ENCODE measurements at regions not wholly inside any gene's neighbourhood (a gene's known extent, or its start where the extent isn't known, plus 50 kb on each side); places are given as distances from the start of the nearest gene placed in this dataset.
A peak's percentile ranks its signal among the peaks of the same experiment; 100 is the strongest.

DNA sequence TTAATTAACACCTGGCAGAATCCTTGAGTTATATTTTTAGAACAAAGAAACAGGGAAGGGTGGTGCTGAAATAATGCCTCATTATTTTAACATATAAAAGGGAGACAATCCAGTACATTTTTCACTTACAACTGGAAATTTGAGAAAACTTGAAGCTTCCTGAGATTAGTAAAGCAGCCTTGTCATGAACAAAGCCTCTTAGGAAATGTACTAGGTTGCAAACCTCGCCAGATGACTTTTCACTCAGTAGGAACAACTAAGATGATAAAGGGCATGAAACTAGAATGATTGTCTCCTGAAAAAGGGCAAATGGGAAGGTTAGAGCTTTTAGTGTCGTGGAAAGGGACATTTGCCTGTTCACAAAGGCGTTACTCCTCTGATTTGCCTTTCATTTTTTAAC is 289.6 kb downstream of the ETS1 start:
- no peak for DNase-seq

DNA sequence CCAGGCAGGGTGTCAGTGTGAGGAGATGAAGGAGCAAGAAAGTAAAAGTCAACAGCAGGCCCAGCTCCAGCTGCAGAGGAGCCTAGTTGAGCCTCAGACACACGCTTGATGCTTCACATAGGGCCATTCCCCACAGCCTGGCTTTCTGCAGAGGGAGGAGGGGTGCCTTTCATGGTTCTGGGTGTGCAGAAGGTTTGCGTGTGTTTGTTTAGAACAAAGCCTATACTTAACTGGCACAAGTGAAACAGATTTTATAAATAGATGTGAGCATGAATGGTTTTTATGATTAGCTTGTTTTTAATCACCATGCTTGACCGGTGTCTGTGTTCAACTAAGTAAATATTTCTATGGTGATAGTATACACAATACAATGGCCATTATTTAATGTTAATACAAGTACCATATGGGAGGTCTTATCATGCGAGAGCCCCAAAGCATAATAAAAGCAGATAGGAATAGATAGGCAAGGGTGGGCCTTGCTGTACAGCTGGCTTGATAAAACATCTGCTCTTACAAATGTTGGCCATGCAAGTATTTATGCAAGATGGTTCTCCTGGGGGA is 290.2 kb downstream of the ETS1 start:
- DNase-seq, result no peak

DNA sequence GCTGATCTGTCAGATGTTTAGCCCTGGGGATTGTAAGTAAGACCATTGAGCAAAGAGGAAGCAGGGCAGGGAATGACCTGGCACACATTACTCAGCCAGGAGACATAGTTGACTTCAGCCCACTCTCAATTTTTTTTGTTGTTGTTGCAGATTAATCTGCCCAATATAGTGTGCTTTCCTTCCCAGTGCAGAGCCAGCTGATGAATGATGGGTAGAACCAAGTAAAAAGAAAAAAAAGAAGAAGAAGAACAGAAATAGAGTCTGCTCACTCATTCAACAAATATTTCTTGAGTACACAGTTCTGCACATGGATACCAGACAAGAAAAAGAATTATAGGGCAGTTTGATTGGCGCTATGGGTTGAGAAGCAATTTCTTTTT is 292.7 kb downstream of the ETS1 start:
- DNase-seq, result no peak

DNA sequence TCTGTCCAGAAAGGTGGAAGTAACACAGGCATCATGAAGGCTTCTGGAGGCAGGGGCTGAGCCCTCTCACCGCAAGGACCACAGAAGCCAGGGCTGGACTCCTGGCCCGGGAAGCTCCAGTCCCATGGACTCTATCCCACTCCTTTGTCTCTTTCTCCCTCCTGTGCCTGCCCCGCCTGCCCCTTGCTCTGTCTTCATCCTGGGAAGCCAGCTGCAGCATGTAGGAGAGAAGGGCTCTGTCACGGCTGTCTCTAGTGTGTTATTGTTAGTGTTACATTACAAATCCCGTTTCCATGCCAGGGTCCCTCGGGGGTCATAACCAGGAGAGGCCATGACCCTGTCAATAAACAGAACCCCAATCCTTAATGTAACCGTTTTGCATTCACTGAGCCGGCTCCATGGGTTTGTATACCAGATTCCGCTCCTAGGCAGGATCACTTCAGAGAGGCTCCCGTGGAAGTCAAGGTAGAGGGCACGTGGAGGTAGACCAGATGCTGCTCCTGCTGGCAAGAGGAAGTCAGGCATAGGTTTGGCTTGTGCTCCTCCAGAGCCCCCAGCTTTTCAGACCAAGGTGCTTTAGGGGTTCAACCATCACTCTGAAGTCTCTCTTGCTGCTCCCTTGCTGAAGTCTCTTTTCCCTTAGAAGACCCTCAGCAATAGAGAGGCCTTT is 293.2 kb downstream of the ETS1 start:
- DNase-seq, result no peak

DNA sequence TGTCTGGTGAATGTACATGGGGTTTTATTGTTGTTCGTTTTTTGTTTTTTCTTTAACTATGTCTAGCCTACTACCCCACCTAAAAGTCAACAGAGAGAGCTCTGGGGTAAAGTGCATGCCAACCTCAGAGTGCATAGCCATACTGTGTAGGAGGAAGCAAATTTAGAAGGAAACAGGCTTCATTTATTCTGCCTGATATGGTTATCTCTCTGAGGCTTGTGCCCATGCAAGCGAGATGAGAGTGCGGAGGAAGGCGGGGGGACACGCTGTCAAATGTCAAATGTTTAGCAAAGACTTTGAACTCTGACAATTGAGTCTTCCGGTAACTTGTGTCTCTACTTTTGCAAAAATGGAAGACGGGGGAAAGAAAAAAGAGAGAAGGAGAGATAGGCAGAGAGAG is 295.5 kb downstream of the ETS1 start:
- no peak for DNase-seq

DNA sequence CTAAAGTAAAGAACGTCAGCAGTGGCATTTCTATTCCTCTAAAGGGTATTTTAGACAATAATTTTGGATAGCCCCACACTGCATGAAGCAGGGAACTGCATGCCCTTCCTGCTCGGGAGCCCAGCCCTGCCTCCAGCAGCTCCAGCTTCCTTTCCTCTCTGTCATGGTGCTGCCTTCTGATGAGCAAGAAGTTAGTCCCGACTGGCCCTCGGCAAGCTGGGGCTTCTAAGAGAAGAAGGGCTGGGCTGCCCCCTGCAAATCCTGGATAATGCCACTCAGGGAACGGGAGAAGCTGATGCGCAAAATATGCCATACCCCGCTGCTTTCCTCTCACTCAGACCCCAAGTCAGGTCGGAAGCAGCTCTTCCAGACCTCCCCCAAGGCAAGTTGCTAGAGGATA is 296.4 kb downstream of the ETS1 start:
- DNase-seq, result no peak

DNA sequence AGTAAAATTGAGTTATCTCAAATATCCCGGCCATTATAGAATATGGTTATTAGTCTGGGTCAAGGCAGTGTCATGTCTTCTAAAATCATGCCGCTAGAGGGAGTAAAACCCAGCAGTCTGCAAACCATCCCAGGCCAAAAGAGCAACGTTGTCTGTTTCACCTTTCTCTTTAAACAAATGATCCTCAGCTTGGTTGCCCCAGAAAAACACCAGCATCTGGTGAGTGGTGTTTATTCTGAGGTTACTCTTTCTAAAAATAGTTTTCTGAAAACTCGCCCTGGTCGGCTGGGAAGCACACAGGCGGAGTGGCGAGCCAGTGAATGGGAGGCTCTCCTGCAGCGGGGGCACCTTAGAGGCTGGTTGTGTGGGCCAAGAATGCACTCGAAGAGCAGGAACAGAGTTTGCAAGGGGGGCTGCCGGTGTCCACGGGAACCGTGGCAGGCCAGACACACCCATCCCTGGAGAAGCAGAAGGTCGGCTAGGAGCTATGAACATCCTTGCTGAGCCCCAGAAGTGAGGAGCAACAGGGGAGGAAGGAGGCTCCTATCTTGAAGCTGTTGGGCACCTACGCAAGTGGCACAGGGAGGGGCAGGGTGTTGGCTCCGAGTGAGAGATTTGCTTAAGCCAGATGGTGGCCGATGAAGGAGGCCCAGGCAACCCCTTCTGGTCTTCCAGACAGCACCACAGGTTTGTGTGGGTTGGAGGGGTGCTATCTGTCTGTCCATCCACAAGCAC is 297.1 kb downstream of the ETS1 start:
- DNase-seq, result peak; percentile 47

DNA sequence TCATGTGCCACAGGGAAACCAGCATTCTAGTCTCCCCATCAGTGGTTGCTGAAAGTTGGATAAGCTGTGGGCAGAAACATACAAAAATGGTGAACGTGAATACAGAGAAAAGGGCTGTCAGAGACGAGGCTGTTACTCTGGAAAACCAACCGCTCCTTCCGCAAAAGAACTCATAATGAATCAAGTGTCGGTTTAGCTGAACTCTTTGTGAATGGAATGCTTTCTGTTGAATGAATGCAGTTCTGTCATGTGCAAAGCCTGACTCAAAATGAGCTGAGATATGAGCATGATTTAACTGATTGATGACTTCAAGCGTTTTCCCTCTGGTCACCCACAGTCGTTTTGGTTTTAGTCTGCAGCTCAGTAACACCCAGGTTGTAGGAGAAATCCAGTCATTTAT is 298.3 kb downstream of the ETS1 start:
- DNase-seq, result no peak

DNA sequence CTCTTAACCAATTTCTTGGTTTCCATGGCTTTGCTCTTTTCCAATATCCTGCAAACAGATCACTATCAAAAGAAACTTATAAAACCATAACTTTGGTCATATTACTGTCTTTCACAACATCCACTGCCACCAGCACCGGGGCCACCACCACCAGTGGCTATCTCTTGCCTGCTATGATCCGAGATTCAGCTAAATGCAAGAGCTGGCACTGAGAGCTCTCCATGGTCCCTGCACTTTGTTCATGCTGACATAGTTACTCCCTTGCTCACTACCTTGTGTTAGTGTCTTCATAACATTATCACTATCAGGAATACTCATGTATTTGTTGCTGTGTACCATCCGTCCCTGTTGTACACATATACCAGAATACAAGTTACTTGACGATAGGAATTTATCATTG is 299.0 kb downstream of the ETS1 start:
- DNase-seq, result no peak

DNA sequence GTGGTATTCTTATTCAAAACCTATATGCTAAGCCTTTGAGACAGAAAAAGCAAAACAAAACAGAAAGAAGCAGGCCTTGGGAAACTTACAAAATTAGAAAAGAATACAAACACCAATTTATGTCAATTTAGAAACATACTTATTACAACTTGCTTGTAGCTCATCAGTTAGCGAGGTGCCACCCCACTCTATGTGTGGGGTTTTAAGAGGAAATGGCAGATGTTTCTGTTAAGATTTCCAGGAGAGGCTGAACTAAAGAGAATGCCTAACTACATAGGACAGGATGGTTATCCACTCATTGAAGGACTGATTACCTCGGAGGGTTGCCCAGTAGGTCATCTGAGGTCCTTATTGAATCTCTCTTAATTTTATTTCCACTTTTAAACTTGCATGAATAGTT is 302.0 kb downstream of the ETS1 start:
- DNase-seq, result no peak

DNA sequence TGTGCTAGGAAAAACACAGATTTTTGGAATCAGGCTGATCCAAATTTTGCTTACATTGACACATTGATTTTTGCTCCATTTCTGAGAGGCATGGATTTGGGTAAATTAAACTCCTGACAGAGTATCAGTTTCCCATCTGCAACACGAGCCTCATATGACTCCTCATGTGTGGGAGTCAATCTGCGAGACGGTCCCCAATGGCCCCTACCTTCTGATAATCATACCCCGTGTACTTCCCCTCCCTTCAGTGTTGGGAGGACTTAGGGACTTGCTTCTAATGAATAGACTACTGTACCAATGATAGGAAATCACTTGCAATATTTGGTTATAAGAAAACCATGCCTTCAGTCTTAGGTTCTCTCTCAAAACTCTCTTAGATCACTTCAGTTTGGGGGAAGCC is 302.7 kb downstream of the ETS1 start:
- no peak for DNase-seq

DNA sequence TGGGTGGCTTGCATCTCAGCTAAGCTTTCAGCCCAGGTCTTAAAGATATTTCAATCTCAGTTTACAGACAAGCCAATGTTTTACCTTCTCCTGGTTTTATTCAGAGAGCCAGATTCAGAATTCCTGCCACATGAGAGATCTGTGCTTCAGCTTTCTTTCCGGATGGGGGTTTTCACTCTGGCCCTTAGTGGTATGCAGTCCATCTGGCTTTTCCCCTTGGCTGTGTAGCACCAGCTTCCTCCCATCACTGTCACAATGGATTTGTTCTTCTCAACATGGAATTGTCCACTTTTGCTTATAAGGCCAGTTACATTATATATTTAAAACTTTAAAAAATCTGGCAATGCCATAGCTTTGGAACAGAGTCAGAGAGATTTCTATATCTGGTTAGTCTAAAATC is 303.9 kb downstream of the ETS1 start:
- DNase-seq, result no peak

DNA sequence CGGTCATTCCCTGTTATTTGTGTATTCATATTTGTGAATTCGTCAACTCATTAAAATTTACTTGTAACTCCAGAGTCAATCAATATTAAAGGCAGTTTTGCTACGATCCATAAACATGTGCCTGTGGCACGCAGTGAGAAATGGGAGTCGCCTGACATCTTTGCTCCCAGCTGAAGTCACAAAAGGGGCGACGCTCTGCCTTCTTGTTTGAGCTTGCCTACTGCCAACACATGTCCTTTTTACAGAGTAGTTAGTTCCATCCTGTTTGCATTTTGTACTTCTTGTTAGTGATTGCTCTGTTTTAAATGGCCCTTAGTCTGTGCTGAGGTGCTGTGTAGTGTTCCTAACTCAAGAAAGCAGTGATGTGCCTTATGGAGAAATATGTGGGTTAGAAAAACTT is 305.3 kb downstream of the ETS1 start:
- DNase-seq, result no peak

DNA sequence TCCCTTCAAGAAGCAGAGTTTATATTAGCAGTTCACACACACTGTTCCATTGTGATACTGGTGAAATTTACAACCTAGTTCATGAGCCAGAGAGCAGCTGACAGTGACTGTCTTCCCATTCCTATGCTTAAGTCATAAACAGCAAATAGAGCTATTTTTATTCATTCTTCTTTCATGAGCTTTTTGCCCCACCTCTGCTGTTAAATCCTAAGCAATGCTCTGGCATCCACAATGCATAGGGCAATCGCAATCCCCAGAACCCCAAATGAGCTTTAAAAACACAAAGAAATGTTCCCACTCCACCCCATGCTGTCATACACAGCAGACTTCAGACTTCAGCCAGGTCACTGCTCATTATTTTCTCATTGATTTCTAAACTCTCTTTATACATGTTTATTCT is 307.5 kb downstream of the ETS1 start:
- no peak for DNase-seq

DNA sequence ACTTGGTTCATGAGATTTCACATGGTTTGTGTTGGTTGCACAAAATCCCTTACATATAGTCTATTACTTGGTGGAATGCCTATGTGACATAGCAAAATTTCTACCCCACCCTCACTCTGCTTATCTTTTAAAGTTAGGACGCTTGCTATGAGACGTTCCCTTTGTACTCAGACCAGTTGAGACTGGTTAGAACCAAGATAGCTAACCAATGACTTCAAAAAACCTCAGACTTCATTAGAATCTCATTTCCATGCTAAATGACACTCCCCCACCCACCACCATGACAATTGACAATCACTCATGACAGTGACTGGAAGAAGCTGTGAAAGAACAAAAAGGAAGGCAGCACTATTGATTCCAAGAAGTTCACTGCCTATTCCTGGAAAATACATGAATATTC is 313.6 kb downstream of the ETS1 start:
- DNase-seq, result no peak

DNA sequence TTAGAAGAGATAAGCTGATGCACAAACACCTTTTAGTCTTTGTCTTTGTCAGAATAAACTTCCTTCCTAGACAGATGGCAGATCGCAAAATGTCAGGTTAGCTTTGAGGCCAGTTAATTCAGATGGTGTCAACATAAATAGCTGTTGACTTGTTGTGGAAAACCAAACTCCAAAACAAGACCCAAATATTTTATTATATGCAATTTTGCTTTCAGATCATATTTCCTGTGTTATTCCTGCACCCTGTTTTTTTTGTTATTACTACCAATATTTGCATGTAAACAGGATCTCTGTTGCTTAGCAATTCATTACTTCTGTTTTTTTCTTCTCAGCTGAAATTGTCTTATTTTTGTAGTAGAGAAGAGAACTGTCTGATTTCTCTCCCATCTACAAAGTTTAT is 316.0 kb downstream of the ETS1 start:
- no peak for DNase-seq

DNA sequence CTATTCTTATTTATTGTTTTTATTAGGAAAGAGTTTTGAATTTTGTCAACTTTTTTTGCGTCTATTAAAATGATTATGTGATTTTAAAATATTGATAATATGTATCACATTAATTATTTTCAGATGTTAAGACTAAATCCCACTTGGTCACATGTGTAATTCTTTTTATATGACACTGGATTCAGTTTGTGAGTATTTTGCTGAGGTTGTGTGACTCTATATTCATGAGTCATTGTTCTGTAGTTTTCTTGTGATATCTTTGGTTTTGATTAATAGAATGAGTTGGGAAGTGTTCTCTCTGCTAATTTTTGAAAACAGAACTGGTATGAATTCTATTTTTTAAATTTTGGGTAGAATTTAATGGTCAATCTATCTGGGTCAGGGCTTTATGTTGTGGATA is 317.9 kb downstream of the ETS1 start:
- DNase-seq, result no peak

DNA sequence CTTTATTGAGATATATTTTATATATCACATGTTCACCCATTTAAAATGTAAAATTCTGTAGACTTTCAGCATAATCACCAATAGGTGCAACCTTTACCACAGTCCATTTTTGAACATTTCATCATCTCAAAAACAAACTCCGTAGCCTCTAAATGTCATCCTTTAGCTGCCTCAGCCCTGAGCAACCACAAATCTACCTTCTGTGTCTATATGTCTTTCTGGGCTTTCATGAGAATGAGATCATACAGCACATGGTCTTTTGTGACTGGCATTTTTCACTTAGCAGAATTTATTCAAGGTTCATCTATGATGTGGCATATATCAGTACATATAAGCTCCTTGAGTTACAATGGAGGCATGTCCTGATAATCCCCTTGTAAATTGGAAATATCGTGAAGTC is 320.5 kb downstream of the ETS1 start:
- no peak for DNase-seq

DNA sequence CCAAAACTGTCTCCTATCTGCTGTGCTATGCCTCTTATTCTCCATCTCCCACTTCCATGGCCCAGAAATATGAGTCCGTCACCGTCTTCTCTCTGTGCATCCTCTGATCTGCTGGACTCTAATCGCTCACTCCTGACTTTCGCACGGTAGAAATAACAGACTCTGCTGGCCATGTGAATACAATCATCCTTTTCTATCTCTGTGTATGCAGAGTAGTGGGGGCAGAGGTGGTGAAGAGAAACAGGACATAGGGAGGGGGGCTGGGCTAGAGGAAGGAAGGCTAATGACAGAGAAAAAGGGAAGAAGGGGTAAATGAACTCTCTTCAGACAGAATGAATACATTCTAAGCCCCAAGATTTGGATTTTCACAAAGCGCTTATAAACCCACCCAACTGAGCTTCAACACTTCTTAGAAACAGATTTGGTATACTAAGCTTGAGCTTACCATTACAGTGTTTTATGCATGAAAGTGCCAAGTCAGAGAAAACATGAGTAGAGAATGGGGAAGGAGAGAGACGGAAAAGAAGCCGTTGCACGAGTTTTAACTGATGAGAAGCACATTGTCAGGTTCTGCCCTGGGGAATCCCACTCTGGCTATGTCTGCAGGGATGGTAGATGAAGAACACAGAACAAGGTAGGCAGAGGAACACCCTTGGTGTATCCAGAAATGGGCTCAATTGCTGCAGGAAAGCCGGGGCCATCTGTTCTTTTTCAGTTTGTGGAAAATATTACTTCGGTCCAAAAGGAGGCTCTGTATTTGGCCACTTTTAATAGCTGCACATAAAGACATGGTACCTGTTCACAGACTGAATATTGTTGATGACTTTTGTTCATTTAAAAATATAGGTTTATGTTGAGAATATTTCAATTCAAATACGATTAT is 324.7 kb downstream of the ETS1 start:
- DNase-seq, result no peak

DNA sequence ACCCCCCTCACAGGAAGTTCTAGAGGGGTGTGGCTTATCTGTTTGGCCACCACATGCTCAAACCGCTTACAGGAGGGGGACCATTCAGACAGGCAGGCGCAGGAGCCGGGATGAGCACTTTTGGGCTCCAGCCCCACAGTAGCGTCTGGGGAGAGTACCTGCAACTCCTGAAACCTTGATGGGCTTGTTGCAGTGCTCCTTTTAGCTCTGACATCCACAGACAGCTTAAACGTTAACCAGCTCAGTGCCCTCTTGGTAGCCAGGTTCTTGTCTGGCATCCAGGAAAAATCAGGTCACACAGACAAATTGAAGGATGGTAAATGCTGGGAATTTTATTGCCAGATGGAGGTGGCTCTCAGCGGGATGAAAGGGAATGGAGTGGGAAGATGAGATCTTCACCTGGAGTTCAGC is 326.3 kb downstream of the ETS1 start:
- DNase-seq, result no peak

DNA sequence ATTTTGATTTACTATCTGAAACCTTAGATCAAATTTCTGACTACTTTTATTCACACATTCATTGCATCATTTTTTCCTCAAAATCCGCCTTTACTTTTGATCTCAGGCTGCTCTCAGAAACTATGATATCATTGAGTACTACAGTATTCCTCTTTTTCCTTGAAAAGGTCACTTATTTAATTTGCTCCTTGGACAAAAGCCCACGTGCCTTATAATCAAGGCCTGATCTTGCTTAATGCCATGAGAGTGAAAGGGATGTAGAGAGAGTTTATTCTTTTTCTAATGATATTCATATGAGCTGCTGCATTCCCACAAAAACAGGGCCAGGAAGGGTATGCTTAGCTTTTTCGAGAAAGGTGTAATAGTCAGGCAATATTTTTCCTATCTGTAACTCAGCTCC is 327.0 kb downstream of the ETS1 start:
- DNase-seq, result no peak

DNA sequence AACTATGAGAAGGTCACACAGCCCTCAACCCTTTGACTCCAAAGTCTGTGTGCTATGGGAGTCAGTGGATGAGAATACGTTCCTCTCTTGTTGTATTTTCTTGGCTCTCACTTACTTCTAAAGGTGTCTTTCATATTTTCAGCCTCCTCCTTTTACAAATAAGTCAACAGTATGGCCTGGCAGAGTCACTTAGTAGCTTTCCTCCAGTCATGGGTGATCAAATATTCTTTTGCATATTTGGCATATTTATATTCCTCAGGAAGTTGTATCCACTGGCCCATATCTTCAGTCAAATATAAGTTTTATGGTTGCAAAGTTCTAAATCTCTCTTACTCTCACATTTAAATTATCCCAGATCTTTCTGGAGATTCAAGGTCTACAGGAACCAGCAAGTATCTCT is 327.5 kb downstream of the ETS1 start:
- DNase-seq, result no peak

DNA sequence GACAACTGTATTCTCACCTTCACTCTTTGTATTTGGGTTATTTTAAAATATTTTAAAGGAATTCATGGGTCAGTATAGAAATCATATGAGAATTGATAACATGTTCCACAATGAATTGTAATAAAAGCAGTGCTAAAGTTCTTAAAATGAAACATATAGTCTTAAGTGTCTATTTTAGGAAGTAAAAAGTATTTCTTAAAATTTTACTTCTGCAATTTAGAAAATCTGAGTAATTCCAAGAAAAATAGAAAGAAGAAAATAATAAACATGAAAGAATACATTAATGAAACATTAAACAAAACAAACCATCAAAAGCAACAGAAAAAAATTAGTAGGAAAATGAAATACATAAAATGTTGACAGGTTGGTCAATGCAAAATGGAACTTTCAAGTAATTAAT is 332.4 kb downstream of the ETS1 start:
- no peak for DNase-seq

DNA sequence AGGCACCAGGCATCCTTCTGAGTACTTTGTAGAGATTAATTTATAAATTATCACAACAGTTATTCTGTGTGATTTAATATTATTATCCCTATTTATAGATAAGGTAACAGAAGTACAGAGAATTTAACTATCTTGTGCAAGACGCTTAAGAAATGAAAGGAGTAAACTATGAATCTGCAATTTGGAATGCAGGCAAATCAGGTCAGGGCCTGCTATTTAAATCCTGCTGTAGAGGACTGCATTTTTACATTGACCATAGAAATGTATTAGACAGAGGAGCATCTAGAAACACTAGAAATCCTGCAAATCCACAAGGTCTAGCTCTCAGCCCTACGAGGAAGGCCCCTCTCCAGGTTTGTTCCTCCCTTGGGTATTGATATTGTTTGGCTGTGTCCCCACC is 336.2 kb downstream of the ETS1 start:
- no peak for DNase-seq

All from MV-4-11 (cell line).